GM23338 (cell line): ENCODE measurements at regions not wholly inside any gene's neighbourhood (a gene's known extent, or its start where the extent isn't known, plus 50 kb on each side); places are given as distances from the start of the nearest gene placed in this dataset.

Experiments
- ATAC-seq: fragments of 200-7000 bp; cut with Tn5 transposase; 3 replicates; pipeline ENCODE4 v1.9.1; 2020
- DNase-seq: peaks from one replicate; pipeline ENCODE4 v3.0.0-alpha.2; 2015; ENCODE audit warnings: low spot score
- H2AFZ ChIP-seq: fragments of 200-600 bp; sonication (generic); 2 replicates; pipeline ENCODE4 v1.8.0; 2016; ENCODE audit warnings: antibody characterized with exemption, mild to moderate bottlenecking, moderate library complexity
- H3F3A ChIP-seq: fragments of 200-600 bp; sonication (generic); replicated peaks from 2 replicates; pipeline ENCODE4 v1.8.0; 2017; ENCODE audit warnings: antibody characterized with exemption, mixed run types, low read depth
- H3K27ac ChIP-seq: fragments of 200-600 bp; sonication (generic); 2 replicates; pipeline ENCODE4 v1.6.1; 2016; ENCODE audit warnings: low read depth
- H3K27me3 ChIP-seq: fragments of 200-600 bp; sonication (generic); 2 replicates; pipeline ENCODE4 v1.8.0; 2016; ENCODE audit warnings: mild to moderate bottlenecking, mixed run types, moderate library complexity; ENCODE audit not compliant: insufficient read depth
- H3K36me3 ChIP-seq: fragments of 200-600 bp; sonication (generic); 2 replicates; pipeline ENCODE4 v1.8.0; 2016; ENCODE audit warnings: mild to moderate bottlenecking; ENCODE audit not compliant: insufficient read depth
- H3K4me1 ChIP-seq: fragments of 200-600 bp; sonication (generic); 2 replicates; pipeline ENCODE4 v1.8.0; 2016; ENCODE audit warnings: mild to moderate bottlenecking, moderate library complexity; ENCODE audit not compliant: insufficient read depth
- H3K4me2 ChIP-seq: fragments of 200-600 bp; sonication (generic); 2 replicates; pipeline ENCODE4 v1.7.1; 2017; ENCODE audit warnings: mixed run types
- H3K4me3 ChIP-seq: fragments of 200-600 bp; sonication (generic); 2 replicates; pipeline ENCODE4 v1.6.1; 2016; ENCODE audit warnings: mixed run types
- H3K79me2 ChIP-seq: fragments of 200-600 bp; sonication (generic); replicated peaks from 2 replicates; pipeline ENCODE4 v1.8.0; 2017; ENCODE audit warnings: mild to moderate bottlenecking; ENCODE audit not compliant: insufficient read depth
- H3K9me2 ChIP-seq: fragments of 200-600 bp; sonication (generic); 2 replicates; pipeline ENCODE4 v1.8.0; 2017; ENCODE audit not compliant: insufficient read depth
- H4K20me1 ChIP-seq: fragments of 200-600 bp; sonication (generic); replicated peaks from 2 replicates; pipeline ENCODE4 v1.8.0; 2017; ENCODE audit warnings: mild to moderate bottlenecking; ENCODE audit not compliant: insufficient read depth
- H3K27ac Mint-ChIP-seq: 2 replicates; pipeline ENCODE4 v1.8.0; 2020; ENCODE audit warnings: inconsistent platforms, mild to moderate bottlenecking, moderate library complexity, mixed read lengths
- H3K27me3 Mint-ChIP-seq: 3 replicates; pipeline ENCODE4 v1.8.0; 2022; ENCODE audit warnings: low read depth, mild to moderate bottlenecking, moderate library complexity, mixed read lengths, inconsistent platforms; ENCODE audit not compliant: insufficient read depth, poor library complexity
- H3K36me3 Mint-ChIP-seq: 3 replicates; pipeline ENCODE4 v1.8.0; 2021; ENCODE audit warnings: low read depth, mild to moderate bottlenecking, inconsistent platforms, moderate library complexity, mixed read lengths
- H3K4me1 Mint-ChIP-seq: 3 replicates; pipeline ENCODE4 v1.8.0; 2020; ENCODE audit warnings: mild to moderate bottlenecking, inconsistent platforms, mixed read lengths
- H3K4me3 Mint-ChIP-seq: 3 replicates; pipeline ENCODE4 v1.8.0; 2021; ENCODE audit warnings: moderate library complexity, mild to moderate bottlenecking, inconsistent platforms, mixed read lengths
- H3K9me3 Mint-ChIP-seq: 3 replicates; pipeline ENCODE4 v1.8.0; 2020; ENCODE audit warnings: moderate library complexity, mild to moderate bottlenecking, inconsistent platforms, mixed read lengths
- EZH2 ChIP-seq: fragments of 200-600 bp; sonication (generic); IDR thresholded peaks from one replicate; pipeline ENCODE4 v1.8.0; 2017; ENCODE audit warnings: antibody characterized with exemption, mild to moderate bottlenecking, low read depth; ENCODE audit not compliant: unreplicated experiment
- NANOG ChIP-seq: IDR thresholded peaks from 2 replicates; pipeline ENCODE4 v1.6.1; 2016; ENCODE audit warnings: antibody characterized with exemption, borderline replicate concordance
- POLR2AphosphoS5 ChIP-seq: IDR thresholded peaks from 2 replicates; pipeline ENCODE4 v1.6.1; 2016; ENCODE audit warnings: antibody characterized with exemption, low read depth
- ZNF114 ChIP-seq: fragments of 250-450 bp; sonication (Bioruptor Pico); IDR thresholded peaks from 2 replicates; pipeline ENCODE4 v1.5.0; 2020; ENCODE audit warnings: mild to moderate bottlenecking, moderate library complexity
- ZNF331 ChIP-seq: fragments of 250-450 bp; sonication (Bioruptor Pico); IDR thresholded peaks from 2 replicates; pipeline ENCODE4 v1.5.0; 2020; ENCODE audit warnings: low read depth, mild to moderate bottlenecking, moderate library complexity
- ZNF462 ChIP-seq: fragments of 250-450 bp; sonication (Bioruptor Pico); IDR thresholded peaks from 2 replicates; pipeline ENCODE4 v1.5.0; 2020; ENCODE audit warnings: mild to moderate bottlenecking, moderate library complexity
- TF ChIP-seq, protein P1 (sequence below), 2 experiments: fragments of 200-600 bp in 1 of 2; sonication (generic) in 1 of 2; conservative IDR thresholded peaks; 2 replicates each; pipeline versions ENCODE4 v1.5.1 to v1.6.1; 2016 to 2017; ENCODE audit warnings: antibody characterized with exemption in 2 of 2, low read depth in 2 of 2, mild to moderate bottlenecking in 2 of 2, moderate library complexity in 1 of 2

- no peak for TF ChIP-seq ZNF462 (CRISPR knock-in tag)
Measured at GRCh38 chr11:112697391-112698178, 263.6 kb upstream of the NCAM1 start (continued).

- H3F3A ChIP-seq: no peaks in the 10 kb centered on the region
- no peak overlapping the region for H3K27ac ChIP-seq
- H3K27ac Mint-ChIP-seq: no peak overlapping the region
- no peaks in the 10 kb centered on the region for H3K79me2 ChIP-seq
- ATAC-seq (no peak), DNase-seq (no peak)
- H3K4me3 Mint-ChIP-seq: no peak overlapping the region
- no peaks in the 10 kb centered on the region for H3K36me3 Mint-ChIP-seq
- H3K4me1 Mint-ChIP-seq: no peaks in the 10 kb centered on the region; the same call in 2 of the 3 replicates
- H3K27me3 ChIP-seq: no peaks in the 10 kb centered on the region
- H3K4me2 ChIP-seq: no peak overlapping the region
- H3K4me1 ChIP-seq: no peaks in the 10 kb centered on the region
- H3K27me3 Mint-ChIP-seq: no peaks in the 10 kb centered on the region
- peaks cover 30% of the 10 kb centered on the region for H3K9me2 ChIP-seq
- no peaks in the 10 kb centered on the region for H4K20me1 ChIP-seq
- no peaks in the 10 kb centered on the region for H3K36me3 ChIP-seq
- H3K9me3 Mint-ChIP-seq: peaks cover 7% of the 10 kb centered on the region; the same call in 1 of the 3 replicates
- no peak overlapping the region for H2AFZ ChIP-seq
- H3K4me3 ChIP-seq: no peak overlapping the region
- TF ChIP-seq NANOG (no peak), ZNF462 (CRISPR knock-in tag) (no peak), EZH2 (no peak), ZNF331 (no peak), POLR2AphosphoS5 (no peak), ZNF114 (CRISPR knock-in tag) (no peak)
- TF ChIP-seq, protein P1, sequence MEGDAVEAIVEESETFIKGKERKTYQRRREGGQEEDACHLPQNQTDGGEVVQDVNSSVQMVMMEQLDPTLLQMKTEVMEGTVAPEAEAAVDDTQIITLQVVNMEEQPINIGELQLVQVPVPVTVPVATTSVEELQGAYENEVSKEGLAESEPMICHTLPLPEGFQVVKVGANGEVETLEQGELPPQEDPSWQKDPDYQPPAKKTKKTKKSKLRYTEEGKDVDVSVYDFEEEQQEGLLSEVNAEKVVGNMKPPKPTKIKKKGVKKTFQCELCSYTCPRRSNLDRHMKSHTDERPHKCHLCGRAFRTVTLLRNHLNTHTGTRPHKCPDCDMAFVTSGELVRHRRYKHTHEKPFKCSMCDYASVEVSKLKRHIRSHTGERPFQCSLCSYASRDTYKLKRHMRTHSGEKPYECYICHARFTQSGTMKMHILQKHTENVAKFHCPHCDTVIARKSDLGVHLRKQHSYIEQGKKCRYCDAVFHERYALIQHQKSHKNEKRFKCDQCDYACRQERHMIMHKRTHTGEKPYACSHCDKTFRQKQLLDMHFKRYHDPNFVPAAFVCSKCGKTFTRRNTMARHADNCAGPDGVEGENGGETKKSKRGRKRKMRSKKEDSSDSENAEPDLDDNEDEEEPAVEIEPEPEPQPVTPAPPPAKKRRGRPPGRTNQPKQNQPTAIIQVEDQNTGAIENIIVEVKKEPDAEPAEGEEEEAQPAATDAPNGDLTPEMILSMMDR (conservative IDR thresholded peaks at IDR 0.05; ENCODE audit: low read depth in 2 of 2): no peak
Measured at GRCh38 chr11:112705148-112705547, 256.1 kb upstream of the NCAM1 start.
